Stomach (tissue), 4 donors: ENCODE measurements at regions not wholly inside any gene's neighbourhood (a gene's known extent, or its start where the extent isn't known, plus 50 kb on each side); places are given as distances from the start of the nearest gene placed in this dataset.

Experiments used
- POLR2AphosphoS5 ChIP-seq, 3 donors: sonication (generic); formaldehyde crosslinking; IDR thresholded peaks; one replicate each; pipeline ENCODE4 v1.6.1; 2016; ENCODE audit warnings: antibody characterized with exemption in 3 of 3
- TF ChIP-seq, protein P1 (sequence below), 7 experiments: fragments of 450-650 bp in 4 of 7; fragments of 200-600 bp in 3 of 7; sonication (generic) in 3 of 7; IDR thresholded peaks; one replicate each; pipeline ENCODE4 v1.5.1; 2016 to 2019; ENCODE audit warnings: antibody characterized with exemption in 7 of 7, control low read depth in 2 of 7, mild to moderate bottlenecking in 1 of 7

- TF ChIP-seq, protein P1, sequence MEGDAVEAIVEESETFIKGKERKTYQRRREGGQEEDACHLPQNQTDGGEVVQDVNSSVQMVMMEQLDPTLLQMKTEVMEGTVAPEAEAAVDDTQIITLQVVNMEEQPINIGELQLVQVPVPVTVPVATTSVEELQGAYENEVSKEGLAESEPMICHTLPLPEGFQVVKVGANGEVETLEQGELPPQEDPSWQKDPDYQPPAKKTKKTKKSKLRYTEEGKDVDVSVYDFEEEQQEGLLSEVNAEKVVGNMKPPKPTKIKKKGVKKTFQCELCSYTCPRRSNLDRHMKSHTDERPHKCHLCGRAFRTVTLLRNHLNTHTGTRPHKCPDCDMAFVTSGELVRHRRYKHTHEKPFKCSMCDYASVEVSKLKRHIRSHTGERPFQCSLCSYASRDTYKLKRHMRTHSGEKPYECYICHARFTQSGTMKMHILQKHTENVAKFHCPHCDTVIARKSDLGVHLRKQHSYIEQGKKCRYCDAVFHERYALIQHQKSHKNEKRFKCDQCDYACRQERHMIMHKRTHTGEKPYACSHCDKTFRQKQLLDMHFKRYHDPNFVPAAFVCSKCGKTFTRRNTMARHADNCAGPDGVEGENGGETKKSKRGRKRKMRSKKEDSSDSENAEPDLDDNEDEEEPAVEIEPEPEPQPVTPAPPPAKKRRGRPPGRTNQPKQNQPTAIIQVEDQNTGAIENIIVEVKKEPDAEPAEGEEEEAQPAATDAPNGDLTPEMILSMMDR (IDR thresholded peaks at IDR 0.05): no peak
- no peak for TF ChIP-seq POLR2AphosphoS5 (IDR thresholded peaks at IDR 0.05)
Measured at GRCh38 chr20:23149623-23150279, 63.6 kb upstream of the CD93 start.
